ENCODE measurements at regions not wholly inside any gene's neighbourhood (a gene's known extent, or its start where the extent isn't known, plus 50 kb on each side); places are given as distances from the start of the nearest gene placed in this dataset.

- no peak for TF ChIP-seq MYC (IDR thresholded peaks at IDR 0.05; ENCODE audit: low read depth, low read length)
- no peak for TF ChIP-seq MAX (IDR thresholded peaks at IDR 0.05; ENCODE audit: low read depth, low read length)
- TF ChIP-seq CTCF (IDR thresholded peaks at IDR 0.05; ENCODE audit: low read depth, low read length) = no peak
- no peak for TF ChIP-seq POLR2A (IDR thresholded peaks at IDR 0.05; ENCODE audit: extremely low read depth, insufficient read length)
- DNase-seq (ENCODE audit: low read depth) = no peak
- H3K4me3 ChIP-seq (ENCODE audit: low read depth, low read length) = no peak overlapping the region
Measured at GRCh38 chr4:163895378-163896005, 401.0 kb downstream of the TMA16 start.

GRCh38 chr4:163901319-163901718, 406.8 kb downstream of the TMA16 start:
- no peak overlapping the region for H3K4me3 ChIP-seq (ENCODE audit: low read depth, low read length)
- no peak for TF ChIP-seq MAX (IDR thresholded peaks at IDR 0.05; ENCODE audit: low read depth, low read length)
- TF ChIP-seq CTCF (IDR thresholded peaks at IDR 0.05; ENCODE audit: low read depth, low read length) = no peak
- no peak for TF ChIP-seq MYC (IDR thresholded peaks at IDR 0.05; ENCODE audit: low read depth, low read length)
- TF ChIP-seq POLR2A (IDR thresholded peaks at IDR 0.05; ENCODE audit: extremely low read depth, insufficient read length) = no peak
- DNase-seq (ENCODE audit: low read depth) = no peak

- H3K4me3 ChIP-seq (ENCODE audit: low read depth, low read length) = no peak overlapping the region
- TF ChIP-seq POLR2A (IDR thresholded peaks at IDR 0.05; ENCODE audit: extremely low read depth, insufficient read length) (no peak), CTCF (IDR thresholded peaks at IDR 0.05; ENCODE audit: low read depth, low read length) (no peak), MYC (IDR thresholded peaks at IDR 0.05; ENCODE audit: low read depth, low read length) (no peak), MAX (IDR thresholded peaks at IDR 0.05; ENCODE audit: low read depth, low read length) (no peak)
- DNase-seq (ENCODE audit: low read depth) = no peak
Measured at GRCh38 chr4:163902417-163902816, 407.9 kb downstream of the TMA16 start.

GRCh38 chr4:163911891-163912290, 417.4 kb downstream of the TMA16 start:
- no peak overlapping the region for H3K4me3 ChIP-seq (ENCODE audit: low read depth, low read length)
- DNase-seq (ENCODE audit: low read depth) = no peak
- TF ChIP-seq MYC (IDR thresholded peaks at IDR 0.05; ENCODE audit: low read depth, low read length) (no peak), CTCF (IDR thresholded peaks at IDR 0.05; ENCODE audit: low read depth, low read length) (no peak), MAX (IDR thresholded peaks at IDR 0.05; ENCODE audit: low read depth, low read length) (no peak), POLR2A (IDR thresholded peaks at IDR 0.05; ENCODE audit: extremely low read depth, insufficient read length) (no peak)

DNA sequence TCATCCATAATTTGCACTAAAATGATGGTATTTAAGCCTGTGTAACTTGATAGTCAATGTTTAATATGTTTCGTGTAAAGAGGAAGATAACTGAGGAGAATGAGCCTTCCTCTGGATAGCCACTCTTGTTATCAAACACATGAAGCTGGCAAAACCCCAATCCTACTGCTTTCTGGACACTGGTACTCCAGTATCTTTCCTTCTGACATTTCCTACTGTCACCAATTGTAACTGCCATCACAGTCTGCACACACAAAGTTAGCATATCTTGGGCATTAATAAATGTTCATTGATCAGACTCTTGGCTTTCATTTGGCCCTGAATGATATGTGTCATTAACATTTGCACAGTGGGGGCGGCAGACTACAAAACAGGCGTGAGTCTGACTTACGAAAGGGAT, 419.1 kb downstream of the TMA16 start:
- no peak overlapping the region for H3K4me3 ChIP-seq (ENCODE audit: low read depth, low read length)
- TF ChIP-seq POLR2A (IDR thresholded peaks at IDR 0.05; ENCODE audit: extremely low read depth, insufficient read length) (no peak), CTCF (IDR thresholded peaks at IDR 0.05; ENCODE audit: low read depth, low read length) (no peak), MAX (IDR thresholded peaks at IDR 0.05; ENCODE audit: low read depth, low read length) (no peak), MYC (IDR thresholded peaks at IDR 0.05; ENCODE audit: low read depth, low read length) (no peak)
- no peak for DNase-seq (ENCODE audit: low read depth)

Data from NB4 (cell line).